ENCODE measurements at regions not wholly inside any gene's neighbourhood (a gene's known extent, or its start where the extent isn't known, plus 50 kb on each side); places are given as distances from the start of the nearest gene placed in this dataset.
"Not testable (repeated sequence)": the region's sequence is repeated elsewhere in the genome, so short reads cannot be mapped to it uniquely, and the experiment has no call there.

DNA sequence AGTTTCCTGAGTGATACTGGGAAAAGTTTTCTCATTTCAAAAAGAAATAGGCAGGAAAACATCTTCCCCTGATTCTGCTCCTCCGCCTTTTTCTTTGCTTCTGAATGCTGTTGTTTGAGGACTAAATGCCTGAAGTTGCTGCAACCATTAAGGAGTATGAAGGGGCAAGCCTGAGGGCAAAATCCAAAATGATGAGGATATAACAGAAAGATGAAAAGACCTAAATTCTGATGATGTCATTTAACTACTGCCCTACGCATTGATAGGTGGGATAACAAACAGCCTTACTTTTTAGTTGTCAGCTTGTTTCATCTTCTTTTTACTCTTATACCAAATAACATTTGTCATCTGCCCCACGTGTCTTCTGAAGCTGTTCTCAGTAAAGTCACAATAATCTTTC lies 474.6 kb upstream of the MMS22L start:
- DNase-seq (ENCODE audit: low spot score in 2 of 2): no peak
- Histone ChIP-seq H3K27ac (no peak overlapping the region), H3K27me3 (no peaks in the 10 kb centered on the region), H3K36me3 (no peaks in the 10 kb centered on the region), H3K4me3 (no peak overlapping the region), H3K9me3 (no peaks in the 10 kb centered on the region), H3K4me1 (no peaks in the 10 kb centered on the region)
- WGBS: 73% methylated on average over 3 of the region's 3 CpGs
- no peak for TF ChIP-seq POLR2AphosphoS5 (IDR thresholded peaks at IDR 0.05)
- TF ChIP-seq POLR2A (IDR thresholded peaks at IDR 0.05): no peak
- no peak for TF ChIP-seq EP300 (IDR thresholded peaks at IDR 0.05)
- TF ChIP-seq, protein P1, sequence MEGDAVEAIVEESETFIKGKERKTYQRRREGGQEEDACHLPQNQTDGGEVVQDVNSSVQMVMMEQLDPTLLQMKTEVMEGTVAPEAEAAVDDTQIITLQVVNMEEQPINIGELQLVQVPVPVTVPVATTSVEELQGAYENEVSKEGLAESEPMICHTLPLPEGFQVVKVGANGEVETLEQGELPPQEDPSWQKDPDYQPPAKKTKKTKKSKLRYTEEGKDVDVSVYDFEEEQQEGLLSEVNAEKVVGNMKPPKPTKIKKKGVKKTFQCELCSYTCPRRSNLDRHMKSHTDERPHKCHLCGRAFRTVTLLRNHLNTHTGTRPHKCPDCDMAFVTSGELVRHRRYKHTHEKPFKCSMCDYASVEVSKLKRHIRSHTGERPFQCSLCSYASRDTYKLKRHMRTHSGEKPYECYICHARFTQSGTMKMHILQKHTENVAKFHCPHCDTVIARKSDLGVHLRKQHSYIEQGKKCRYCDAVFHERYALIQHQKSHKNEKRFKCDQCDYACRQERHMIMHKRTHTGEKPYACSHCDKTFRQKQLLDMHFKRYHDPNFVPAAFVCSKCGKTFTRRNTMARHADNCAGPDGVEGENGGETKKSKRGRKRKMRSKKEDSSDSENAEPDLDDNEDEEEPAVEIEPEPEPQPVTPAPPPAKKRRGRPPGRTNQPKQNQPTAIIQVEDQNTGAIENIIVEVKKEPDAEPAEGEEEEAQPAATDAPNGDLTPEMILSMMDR (IDR thresholded peaks at IDR 0.05): no peak

DNA sequence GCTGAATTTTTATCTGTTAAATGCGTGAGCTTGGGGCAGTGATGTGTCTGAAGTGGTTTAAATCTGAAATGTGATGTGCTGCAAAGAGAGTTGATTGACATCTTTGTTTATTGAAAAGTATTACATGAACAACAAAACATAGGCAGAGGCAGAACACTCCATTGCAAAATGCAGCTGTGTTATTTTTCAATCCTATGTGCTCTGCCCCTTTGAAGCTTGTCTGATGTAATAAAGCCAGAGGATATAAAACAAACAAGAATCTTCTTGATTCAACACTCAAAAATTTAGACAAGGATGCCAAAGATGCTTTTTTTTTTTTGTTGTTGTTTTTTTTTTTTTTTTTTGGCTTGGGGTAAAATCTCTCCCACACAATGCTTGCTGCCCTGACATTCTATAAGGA lies 482.4 kb upstream of the MMS22L start:
- H3K9me3 ChIP-seq: no peaks in the 10 kb centered on the region
- H3K4me3 ChIP-seq: no peak overlapping the region
- no peak for DNase-seq (ENCODE audit: low spot score in 2 of 2)
- TF ChIP-seq EP300 (IDR thresholded peaks at IDR 0.05) (no peak), POLR2AphosphoS5 (IDR thresholded peaks at IDR 0.05) (no peak), POLR2A (IDR thresholded peaks at IDR 0.05) (no peak)
- TF ChIP-seq, protein P1 (IDR thresholded peaks at IDR 0.05): no peak
- no peaks in the 10 kb centered on the region for H3K27me3 ChIP-seq
- 40% methylated on average over 1 of the region's 1 CpG for WGBS
- H3K36me3 ChIP-seq: no peaks in the 10 kb centered on the region
- H3K27ac ChIP-seq: no peak overlapping the region
- H3K4me1 ChIP-seq: no peaks in the 10 kb centered on the region

DNA sequence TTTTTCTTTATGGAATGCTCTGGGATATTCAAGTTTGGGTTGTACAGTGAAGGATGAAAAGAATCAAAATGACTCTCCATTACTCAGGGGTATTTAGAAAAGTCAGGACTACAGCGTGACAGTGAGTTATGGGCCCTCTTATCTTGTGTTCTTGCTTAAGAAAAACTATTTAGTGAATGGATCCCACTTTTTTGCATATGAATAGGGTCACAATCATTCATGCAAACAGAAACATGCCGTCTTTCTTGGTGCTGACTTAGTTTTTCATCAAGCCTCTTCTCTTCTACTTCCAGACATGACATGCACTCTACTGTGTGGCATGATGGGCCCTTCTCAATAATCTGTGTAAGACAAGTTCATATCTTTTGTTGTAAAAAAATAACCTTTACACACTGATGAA lies 488.4 kb upstream of the MMS22L start:
- no peak overlapping the region for H3K27ac ChIP-seq
- TF ChIP-seq, protein P1 (IDR thresholded peaks at IDR 0.05): no peak
- H3K4me3 ChIP-seq: no peak overlapping the region
- no peak for DNase-seq (ENCODE audit: low spot score in 2 of 2)
- no peaks in the 10 kb centered on the region for H3K36me3 ChIP-seq
- no peaks in the 10 kb centered on the region for H3K27me3 ChIP-seq
- 66% methylated on average over 2 of the region's 2 CpGs for whole genome bisulfite sequencing
- H3K9me3 ChIP-seq: no peaks in the 10 kb centered on the region
- no peaks in the 10 kb centered on the region for H3K4me1 ChIP-seq

DNA sequence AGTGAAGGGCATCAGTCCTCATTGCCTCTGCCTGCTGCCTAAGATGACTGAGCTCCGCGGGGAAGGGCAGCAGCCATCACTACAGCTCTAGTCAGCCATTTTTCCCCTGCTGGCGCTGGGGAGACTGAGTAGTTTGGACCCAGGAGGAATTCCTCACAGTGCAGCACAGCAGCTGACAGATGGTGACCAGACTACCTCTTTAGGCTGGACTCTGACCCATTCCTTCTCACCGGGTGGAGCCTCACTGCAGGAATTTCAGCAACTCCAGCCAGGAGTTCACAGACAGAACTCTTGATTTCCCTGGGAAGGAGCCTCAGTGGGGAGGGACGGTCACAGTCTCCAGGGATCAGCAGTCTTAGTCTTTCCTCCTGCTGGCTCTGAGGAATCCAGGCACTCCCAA lies 492.0 kb upstream of the MMS22L start:
- H3K36me3 ChIP-seq: no peaks in the 10 kb centered on the region
- H3K9me3 ChIP-seq: no peaks in the 10 kb centered on the region
- no peak overlapping the region for H3K4me3 ChIP-seq
- whole genome bisulfite sequencing: 84% methylated on average over 4 of the region's 5 CpGs
- DNase-seq (ENCODE audit: low spot score in 2 of 2): no peak
- no peak overlapping the region for H3K27ac ChIP-seq
- no peaks in the 10 kb centered on the region for H3K4me1 ChIP-seq
- H3K27me3 ChIP-seq: no peaks in the 10 kb centered on the region
- TF ChIP-seq EP300 (IDR thresholded peaks at IDR 0.05) (no peak), POLR2A (IDR thresholded peaks at IDR 0.05) (no peak), POLR2AphosphoS5 (IDR thresholded peaks at IDR 0.05) (no peak)
- TF ChIP-seq, protein P1 (IDR thresholded peaks at IDR 0.05): no peak

DNA sequence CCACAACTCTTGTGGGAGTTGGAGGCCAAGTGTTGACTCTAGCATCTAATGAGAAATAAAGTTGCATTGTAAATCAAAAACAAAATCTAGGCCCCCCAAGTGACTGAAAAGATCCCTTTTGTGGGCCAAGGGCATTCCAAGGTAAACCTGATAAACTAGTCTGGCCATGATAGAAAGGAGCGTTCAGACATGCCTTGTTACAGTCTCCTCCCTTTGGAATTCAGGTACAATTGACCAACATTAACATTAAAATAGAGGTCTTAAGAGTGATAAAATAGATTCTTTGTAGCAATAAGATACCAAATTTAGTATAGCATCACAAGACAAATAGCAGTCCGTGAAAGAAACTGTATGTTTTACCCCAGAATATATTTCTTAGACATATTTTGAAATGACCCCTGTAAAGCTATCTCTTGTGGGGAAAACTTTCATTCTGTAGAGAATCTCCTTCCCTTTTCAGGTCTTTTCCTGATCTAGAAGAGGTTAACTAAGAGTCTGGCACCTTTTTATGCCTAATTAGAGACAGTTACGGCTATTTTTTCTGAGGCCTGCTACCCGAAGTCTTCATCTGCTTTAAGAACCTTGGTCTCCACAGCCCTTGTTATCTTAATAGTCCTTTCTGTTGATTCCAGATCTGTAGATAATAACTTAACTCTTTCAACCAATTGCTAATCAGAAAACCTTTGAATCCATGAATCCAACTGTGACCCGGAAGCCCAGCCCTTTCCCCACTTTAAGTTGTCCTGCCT lies 495.4 kb upstream of the MMS22L start:
- no peaks in the 10 kb centered on the region for H3K36me3 ChIP-seq
- 61% methylated on average over 5 of the region's 5 CpGs for WGBS
- TF ChIP-seq, protein P1 (IDR thresholded peaks at IDR 0.05): no peak
- DNase-seq (ENCODE audit: low spot score in 2 of 2): no peak
- H3K9me3 ChIP-seq: no peaks in the 10 kb centered on the region
- H3K4me3 ChIP-seq: no peak overlapping the region
- no peak overlapping the region for H3K27ac ChIP-seq
- no peaks in the 10 kb centered on the region for H3K27me3 ChIP-seq
- no peaks in the 10 kb centered on the region for H3K4me1 ChIP-seq

DNA sequence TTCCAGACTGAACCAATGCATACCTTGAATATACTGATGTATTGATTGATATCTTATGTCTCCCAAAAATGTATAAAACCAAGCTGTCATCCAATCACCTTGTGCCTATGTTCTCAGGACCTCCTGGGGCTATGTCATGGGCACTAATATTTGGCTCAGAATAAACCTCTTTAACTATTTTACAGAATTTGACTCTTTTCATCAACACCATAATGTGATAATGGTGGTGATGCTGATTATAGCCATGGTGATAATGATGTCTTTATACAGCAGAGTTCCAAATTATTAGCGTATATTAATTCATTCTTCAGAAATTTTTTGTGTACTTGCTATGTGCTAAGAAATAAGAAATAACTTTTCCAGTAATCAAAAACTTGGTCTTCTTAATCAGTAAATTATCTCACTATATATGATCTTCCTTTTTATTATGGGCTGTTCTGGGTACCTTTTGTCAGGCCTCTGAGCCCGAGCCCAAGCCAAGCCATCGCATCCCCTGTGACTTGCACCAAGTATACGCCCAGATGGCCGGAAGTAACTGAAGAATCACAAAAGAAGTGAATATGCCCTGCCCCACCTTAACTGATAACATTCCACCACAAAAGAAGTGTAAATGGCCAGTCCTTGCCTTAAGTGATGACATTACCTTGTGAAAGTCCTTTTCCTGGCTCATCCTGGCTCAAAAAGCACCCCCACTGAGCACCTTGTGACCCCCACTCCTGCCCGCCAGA lies 496.2 kb upstream of the MMS22L start:
- H3K27me3 ChIP-seq; DNase-seq (ENCODE audit: low spot score in 2 of 2); H3K4me1 ChIP-seq; H3K9me3 ChIP-seq; H3K4me3 ChIP-seq; H3K27ac ChIP-seq; H3K36me3 ChIP-seq: not testable (repeated sequence)
- WGBS: 94% methylated on average over 5 of the region's 6 CpGs
